ENCODE measurements at regions not wholly inside any gene's neighbourhood (a gene's known extent, or its start where the extent isn't known, plus 50 kb on each side); places are given as distances from the start of the nearest gene placed in this dataset.

GRCh38 chr6:25057111-25057905, 121.5 kb upstream of the RIPOR2 start:
- TF ChIP-seq GATA3 (IDR thresholded peaks at IDR 0.05; ENCODE audit: low read depth, low read length), result no peak
- no peak for TF ChIP-seq GATA2 (IDR thresholded peaks at IDR 0.05; ENCODE audit: low read depth, low read length)
